ENCODE measurements at regions not wholly inside any gene's neighbourhood (a gene's known extent, or its start where the extent isn't known, plus 50 kb on each side); places are given as distances from the start of the nearest gene placed in this dataset.
A peak's percentile ranks its signal among the peaks of the same experiment; 100 is the strongest.

GRCh38 chr9:29209748-29210291, 1636.5 kb upstream of the C9orf72 start:
- DNase-seq (no peak), ATAC-seq (no peak)
- TF ChIP-seq POLR2A (IDR thresholded peaks at IDR 0.05) (no peak), CTCF (IDR thresholded peaks at IDR 0.05) (no peak)
- H3K27ac ChIP-seq = no peak overlapping the region
- peaks cover 0 to 20% of the 10 kb centered on the region in 2 donors for H3K27me3 ChIP-seq
- no peaks in the 10 kb centered on the region for H3K9me3 ChIP-seq
- no peaks in the 10 kb centered on the region for H3K36me3 ChIP-seq
- 36% methylated on average over 2 of the region's 2 CpGs for WGBS (ENCODE audit: insufficient coverage, low coverage, low lambda C conversion rate, missing lambda C conversion rate)
- H3K4me3 ChIP-seq = no peak overlapping the region
- intact Hi-C loops (cut with DNase I) = no loop called here
- peaks cover 0 to 20% (median 0%) of the 10 kb centered on the region in 4 donors for H3K4me1 ChIP-seq

GRCh38 chr9:29211003-29211579, 1637.8 kb upstream of the C9orf72 start:
- Histone ChIP-seq H3K4me1 (peaks cover 0 to 20% (median 0%) of the 10 kb centered on the region in 4 donors), H3K27ac (no peak overlapping the region), H3K36me3 (no peaks in the 10 kb centered on the region), H3K4me3 (no peak overlapping the region), H3K27me3 (peaks cover 0 to 26% of the 10 kb centered on the region in 2 donors), H3K9me3 (no peaks in the 10 kb centered on the region)
- ATAC-seq = no peak
- WGBS (ENCODE audit: insufficient coverage, low coverage, low lambda C conversion rate, missing lambda C conversion rate) = 36% methylated on average over 6 of the region's 6 CpGs
- TF ChIP-seq CTCF (IDR thresholded peaks at IDR 0.05) (no peak), POLR2A (IDR thresholded peaks at IDR 0.05) (no peak)
- intact Hi-C loops (cut with DNase I) = no loop called here
- DNase-seq = no peak

- Histone ChIP-seq H3K36me3 (no peaks in the 10 kb centered on the region), H3K4me1 (peaks cover 0 to 20% (median 0%) of the 10 kb centered on the region in 4 donors), H3K4me3 (peak overlapping the region in 2 of 3 donors; percentile 9 to 38), H3K27ac (no peak overlapping the region), H3K27me3 (peaks cover 0 to 29% of the 10 kb centered on the region in 2 donors), H3K9me3 (no peaks in the 10 kb centered on the region)
- intact Hi-C loops (cut with DNase I) = no loop called here
- ATAC-seq = peak; percentile 89 to 97 (median 90)
- peak; percentile 48 to 75 (median 62) for TF ChIP-seq CTCF (IDR thresholded peaks at IDR 0.05)
- TF ChIP-seq POLR2A (IDR thresholded peaks at IDR 0.05) = no peak
- WGBS (ENCODE audit: insufficient coverage, low coverage, low lambda C conversion rate, missing lambda C conversion rate) = 3% methylated on average over 11 of the region's 51 CpGs
- DNase-seq = peak; percentile 41 to 63 (median 42)
These were observed 1638.5 kb upstream of the C9orf72 start for GRCh38 chr9:29211580-29212396.

GRCh38 chr9:29212397-29213387, 1639.4 kb upstream of the C9orf72 start:
- DNase-seq (peak in 1 of 3 donors; percentile 35), ATAC-seq (peak in 2 of 4 donors; percentile 29 to 37)
- Histone ChIP-seq H3K4me3 (peak overlapping the region in 2 of 3 donors; percentile 9 to 38), H3K36me3 (no peaks in the 10 kb centered on the region), H3K27me3 (peaks cover 0 to 34% of the 10 kb centered on the region in 2 donors), H3K4me1 (peaks cover 0 to 20% (median 0%) of the 10 kb centered on the region in 4 donors), H3K9me3 (no peaks in the 10 kb centered on the region), H3K27ac (no peak overlapping the region)
- 1% methylated on average over 33 of the region's 54 CpGs for WGBS (ENCODE audit: insufficient coverage, low coverage, low lambda C conversion rate, missing lambda C conversion rate)
- intact Hi-C loops (cut with DNase I) = no loop called here
- TF ChIP-seq CTCF (IDR thresholded peaks at IDR 0.05) (no peak), POLR2A (IDR thresholded peaks at IDR 0.05) (no peak)

All from right lobe of liver (tissue), 6 donors.